ENCODE measurements at regions not wholly inside any gene's neighbourhood (a gene's known extent, or its start where the extent isn't known, plus 50 kb on each side); places are given as distances from the start of the nearest gene placed in this dataset.

DNA sequence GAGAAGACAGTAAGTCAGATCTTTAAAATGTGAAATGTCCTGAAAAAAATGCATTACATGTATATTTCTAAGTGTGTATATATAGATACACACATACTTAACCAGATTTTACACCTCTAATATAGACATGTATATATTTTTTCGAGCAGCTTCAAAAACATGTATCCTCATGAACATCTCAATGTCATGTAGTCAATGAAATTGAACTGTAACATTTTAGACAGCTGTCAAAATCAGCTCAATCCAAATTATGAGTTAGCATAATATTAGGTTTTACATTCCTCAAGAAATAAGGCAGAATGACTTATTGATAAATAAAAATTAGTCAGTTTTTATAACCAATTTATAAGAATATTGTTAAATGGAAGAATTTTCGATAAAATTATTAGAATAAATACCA lies 665.7 kb downstream of the BRINP3 start:
- TF ChIP-seq, protein P1, sequence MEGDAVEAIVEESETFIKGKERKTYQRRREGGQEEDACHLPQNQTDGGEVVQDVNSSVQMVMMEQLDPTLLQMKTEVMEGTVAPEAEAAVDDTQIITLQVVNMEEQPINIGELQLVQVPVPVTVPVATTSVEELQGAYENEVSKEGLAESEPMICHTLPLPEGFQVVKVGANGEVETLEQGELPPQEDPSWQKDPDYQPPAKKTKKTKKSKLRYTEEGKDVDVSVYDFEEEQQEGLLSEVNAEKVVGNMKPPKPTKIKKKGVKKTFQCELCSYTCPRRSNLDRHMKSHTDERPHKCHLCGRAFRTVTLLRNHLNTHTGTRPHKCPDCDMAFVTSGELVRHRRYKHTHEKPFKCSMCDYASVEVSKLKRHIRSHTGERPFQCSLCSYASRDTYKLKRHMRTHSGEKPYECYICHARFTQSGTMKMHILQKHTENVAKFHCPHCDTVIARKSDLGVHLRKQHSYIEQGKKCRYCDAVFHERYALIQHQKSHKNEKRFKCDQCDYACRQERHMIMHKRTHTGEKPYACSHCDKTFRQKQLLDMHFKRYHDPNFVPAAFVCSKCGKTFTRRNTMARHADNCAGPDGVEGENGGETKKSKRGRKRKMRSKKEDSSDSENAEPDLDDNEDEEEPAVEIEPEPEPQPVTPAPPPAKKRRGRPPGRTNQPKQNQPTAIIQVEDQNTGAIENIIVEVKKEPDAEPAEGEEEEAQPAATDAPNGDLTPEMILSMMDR (IDR thresholded peaks at IDR 0.05; ENCODE audit: low read depth, low read length): no peak
- DNase-seq (ENCODE audit: low read depth, low spot score): no peak
- no peak overlapping the region for H3K4me3 ChIP-seq (ENCODE audit: low read depth, low read length)
- in situ Hi-C loops (cut with HindIII; ENCODE audit: low sequenced_read_pairs): no loop called here

DNA sequence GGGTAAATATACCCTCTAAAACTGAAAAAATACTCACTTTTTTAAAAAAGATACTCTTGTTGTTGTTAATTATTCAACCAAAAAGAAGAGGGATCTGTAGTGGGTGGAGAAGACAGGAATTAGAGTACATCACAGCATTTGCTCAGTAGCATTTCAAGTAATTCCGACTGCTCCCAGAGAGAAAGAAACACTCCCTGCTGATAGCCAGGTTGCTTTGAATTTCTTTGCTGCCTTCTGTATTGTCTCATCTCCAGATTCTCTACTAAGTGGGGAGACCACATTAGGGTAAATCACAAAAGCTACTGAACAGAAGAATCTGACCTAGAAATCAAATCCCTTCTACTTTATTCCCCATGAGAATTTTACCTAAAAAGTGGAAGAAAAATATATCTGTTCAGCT lies 661.1 kb downstream of the BRINP3 start:
- in situ Hi-C loops (cut with HindIII; ENCODE audit: low sequenced_read_pairs): no loop called here
- H3K4me3 ChIP-seq (ENCODE audit: low read depth, low read length): no peak overlapping the region
- TF ChIP-seq, protein P1 (IDR thresholded peaks at IDR 0.05; ENCODE audit: low read depth, low read length): no peak

DNA sequence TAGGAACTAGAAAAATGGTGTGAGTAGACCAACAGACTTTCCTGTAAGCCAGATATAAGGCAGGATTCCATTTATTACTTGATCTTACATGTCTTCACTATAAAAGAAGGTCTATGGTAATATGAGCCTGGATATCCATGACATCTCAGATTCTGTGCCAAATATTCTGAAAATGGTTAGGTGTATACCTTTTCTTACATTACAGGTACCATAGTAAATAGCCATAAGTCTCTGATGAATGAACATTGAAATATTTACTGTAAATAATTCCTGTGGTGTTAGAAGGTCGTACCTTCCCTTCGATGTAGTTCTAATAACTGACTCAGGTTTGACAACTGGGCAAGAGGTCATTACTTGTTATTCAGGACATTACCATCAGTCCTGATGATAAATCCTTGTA lies 657.9 kb downstream of the BRINP3 start:
- DNase-seq (ENCODE audit: low read depth, low spot score): no peak
- TF ChIP-seq, protein P1 (IDR thresholded peaks at IDR 0.05; ENCODE audit: low read depth, low read length): no peak
- in situ Hi-C loops (cut with HindIII; ENCODE audit: low sequenced_read_pairs): no loop called here
- H3K4me3 ChIP-seq (ENCODE audit: low read depth, low read length): no peak overlapping the region

More for the DNA sequence above, 661.1 kb downstream of the BRINP3 start:
- no peak for DNase-seq (ENCODE audit: low read depth, low spot score)

DNA sequence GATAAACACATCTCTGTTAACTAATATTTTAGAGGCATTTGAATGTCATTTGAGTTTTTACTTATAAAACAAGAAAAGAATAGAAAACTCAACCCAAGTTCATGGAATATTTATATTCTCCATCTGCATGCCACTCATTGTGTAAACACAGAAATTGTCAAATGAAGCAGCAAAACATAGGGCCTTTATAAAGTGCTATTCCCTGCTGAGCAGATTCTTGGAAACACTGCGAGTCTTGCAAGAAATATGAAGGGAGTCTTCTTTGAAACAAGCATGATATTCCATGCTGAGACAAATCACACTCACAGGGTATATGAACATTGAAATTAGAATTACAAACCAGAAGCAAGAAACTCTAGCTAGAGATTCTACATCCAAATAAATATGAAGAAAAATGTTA lies 655.8 kb downstream of the BRINP3 start:
- in situ Hi-C loops (cut with HindIII; ENCODE audit: low sequenced_read_pairs): no loop called here
- TF ChIP-seq, protein P1 (IDR thresholded peaks at IDR 0.05; ENCODE audit: low read depth, low read length): no peak
- no peak overlapping the region for H3K4me3 ChIP-seq (ENCODE audit: low read depth, low read length)
- DNase-seq (ENCODE audit: low read depth, low spot score): peak; percentile 67

DNA sequence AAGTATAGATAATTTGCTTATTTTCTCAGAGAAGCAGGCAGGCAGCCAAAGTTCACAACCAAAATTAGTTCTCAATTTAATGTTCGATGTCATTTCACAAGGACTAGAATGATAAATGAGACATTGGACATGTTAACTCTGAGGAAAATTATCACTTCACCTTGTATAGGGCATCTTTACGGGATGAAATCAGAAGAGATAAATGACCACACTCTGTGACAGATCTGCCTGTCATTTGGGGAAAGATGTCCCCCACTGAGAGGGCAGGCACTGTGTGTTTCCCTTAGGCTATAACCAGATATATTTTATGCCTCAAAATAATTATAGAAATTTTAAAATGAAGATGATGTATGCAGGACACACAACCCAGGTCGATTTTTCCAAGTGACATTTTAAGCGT lies 642.9 kb downstream of the BRINP3 start:
- H3K4me3 ChIP-seq (ENCODE audit: low read depth, low read length): no peak overlapping the region
- TF ChIP-seq, protein P1 (IDR thresholded peaks at IDR 0.05; ENCODE audit: low read depth, low read length): no peak
- in situ Hi-C loops (cut with HindIII; ENCODE audit: low sequenced_read_pairs): no loop called here
- DNase-seq (ENCODE audit: low read depth, low spot score): no peak

DNA sequence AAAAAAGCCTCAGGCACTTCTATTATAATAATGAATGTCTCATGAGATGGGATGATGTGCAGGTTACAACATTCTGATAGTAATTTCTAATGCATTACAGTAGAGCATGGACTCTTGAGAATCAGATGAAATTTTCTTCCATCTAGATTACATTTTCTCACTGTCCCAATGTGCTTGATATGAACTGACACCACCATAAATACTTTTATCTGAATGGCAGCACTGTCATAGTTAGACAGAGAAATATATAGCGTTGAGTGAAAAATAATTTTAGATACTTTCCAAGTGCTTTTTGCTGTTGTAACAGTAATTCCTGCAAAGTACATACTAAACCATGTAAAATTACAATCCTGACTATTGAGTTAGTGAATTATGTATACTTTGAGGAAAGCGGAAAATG lies 630.1 kb downstream of the BRINP3 start:
- DNase-seq (ENCODE audit: low read depth, low spot score): no peak
- H3K4me3 ChIP-seq (ENCODE audit: low read depth, low read length): no peak overlapping the region
- in situ Hi-C loops (cut with HindIII; ENCODE audit: low sequenced_read_pairs): no loop called here
- TF ChIP-seq, protein P1 (IDR thresholded peaks at IDR 0.05; ENCODE audit: low read depth, low read length): no peak

DNA sequence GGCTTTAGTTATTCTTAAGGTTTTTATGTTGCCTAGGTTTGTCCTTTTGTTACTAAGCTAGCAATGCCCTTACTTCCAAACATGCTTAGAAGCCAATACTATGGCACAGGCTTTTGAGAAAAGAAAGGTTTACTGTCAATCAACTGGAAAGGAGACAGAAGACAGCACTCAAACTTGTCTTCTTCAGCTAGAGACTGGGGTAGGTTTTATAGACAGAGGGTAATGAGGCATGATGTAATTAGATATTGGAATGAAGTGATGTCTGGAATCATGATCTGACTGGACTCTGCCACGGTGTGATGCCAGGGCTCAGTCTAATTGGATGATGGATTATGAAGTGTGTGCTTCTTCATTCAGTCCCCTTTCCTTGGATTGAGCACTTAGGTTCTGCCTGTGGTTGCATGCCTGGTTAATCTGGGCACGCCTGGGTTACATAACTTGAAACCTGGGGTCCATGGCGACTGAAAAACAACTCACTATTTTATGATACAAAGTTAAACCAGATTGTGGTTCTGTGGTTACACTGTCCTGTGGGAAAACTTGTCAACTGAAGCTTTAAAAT lies 625.8 kb downstream of the BRINP3 start:
- TF ChIP-seq, protein P1 (IDR thresholded peaks at IDR 0.05; ENCODE audit: low read depth, low read length): no peak
- in situ Hi-C loops (cut with HindIII; ENCODE audit: low sequenced_read_pairs): no loop called here
- DNase-seq (ENCODE audit: low read depth, low spot score): peak; percentile 12
- H3K4me3 ChIP-seq (ENCODE audit: low read depth, low read length): no peak overlapping the region

Data from astrocyte of the spinal cord (primary cell).